Stomach (tissue), 4 donors: ENCODE measurements at regions not wholly inside any gene's neighbourhood (a gene's known extent, or its start where the extent isn't known, plus 50 kb on each side); places are given as distances from the start of the nearest gene placed in this dataset.

Source experiments
- EP300 ChIP-seq: sonication (generic); formaldehyde crosslinking; IDR thresholded peaks from one replicate; pipeline ENCODE4 v1.6.1; 2017; ENCODE audit warnings: antibody characterized with exemption
- TF ChIP-seq, protein P1 (sequence below), 7 experiments: fragments of 450-650 bp in 4 of 7; fragments of 200-600 bp in 3 of 7; sonication (generic) in 3 of 7; IDR thresholded peaks; one replicate each; pipeline ENCODE4 v1.5.1; 2016 to 2019; ENCODE audit warnings: antibody characterized with exemption in 7 of 7, control low read depth in 2 of 7, mild to moderate bottlenecking in 1 of 7

DNA sequence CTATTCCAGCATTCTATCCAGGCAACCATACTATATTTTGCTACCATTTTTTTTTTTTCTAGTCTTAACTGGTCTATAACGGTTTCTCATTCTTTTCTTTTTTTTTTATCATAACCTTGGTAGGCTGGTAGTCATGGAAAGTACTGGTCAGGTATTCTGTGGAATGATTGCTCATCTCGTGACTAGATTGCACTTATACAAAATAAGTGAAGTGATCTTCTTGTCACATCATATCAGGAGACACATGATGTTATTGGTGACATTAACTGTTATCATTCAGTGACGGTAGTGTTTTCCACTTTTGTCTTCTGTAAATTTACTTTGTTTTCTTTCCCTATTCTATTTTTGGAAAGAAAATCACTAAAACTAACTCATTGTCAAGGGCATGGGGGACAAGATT lies 239.3 kb upstream of the SLITRK6 start:
- TF ChIP-seq, protein P1, sequence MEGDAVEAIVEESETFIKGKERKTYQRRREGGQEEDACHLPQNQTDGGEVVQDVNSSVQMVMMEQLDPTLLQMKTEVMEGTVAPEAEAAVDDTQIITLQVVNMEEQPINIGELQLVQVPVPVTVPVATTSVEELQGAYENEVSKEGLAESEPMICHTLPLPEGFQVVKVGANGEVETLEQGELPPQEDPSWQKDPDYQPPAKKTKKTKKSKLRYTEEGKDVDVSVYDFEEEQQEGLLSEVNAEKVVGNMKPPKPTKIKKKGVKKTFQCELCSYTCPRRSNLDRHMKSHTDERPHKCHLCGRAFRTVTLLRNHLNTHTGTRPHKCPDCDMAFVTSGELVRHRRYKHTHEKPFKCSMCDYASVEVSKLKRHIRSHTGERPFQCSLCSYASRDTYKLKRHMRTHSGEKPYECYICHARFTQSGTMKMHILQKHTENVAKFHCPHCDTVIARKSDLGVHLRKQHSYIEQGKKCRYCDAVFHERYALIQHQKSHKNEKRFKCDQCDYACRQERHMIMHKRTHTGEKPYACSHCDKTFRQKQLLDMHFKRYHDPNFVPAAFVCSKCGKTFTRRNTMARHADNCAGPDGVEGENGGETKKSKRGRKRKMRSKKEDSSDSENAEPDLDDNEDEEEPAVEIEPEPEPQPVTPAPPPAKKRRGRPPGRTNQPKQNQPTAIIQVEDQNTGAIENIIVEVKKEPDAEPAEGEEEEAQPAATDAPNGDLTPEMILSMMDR (IDR thresholded peaks at IDR 0.05): no peak
- TF ChIP-seq EP300: no peak
